NCI-H146 treated with DMSO at 0.1 percent for 48 hours (cell line): ENCODE measurements at regions not wholly inside any gene's neighbourhood (a gene's known extent, or its start where the extent isn't known, plus 50 kb on each side); places are given as distances from the start of the nearest gene placed in this dataset.
"Not testable (repeated sequence)": the region's sequence is repeated elsewhere in the genome, so short reads cannot be mapped to it uniquely, and the experiment has no call there.

ENCODE experiments used
- DNase-seq: peaks from one replicate; lab custom pipeline; 2025; ENCODE audit not compliant: unreplicated experiment; lab: John Stamatoyannopoulos, UW

DNA sequence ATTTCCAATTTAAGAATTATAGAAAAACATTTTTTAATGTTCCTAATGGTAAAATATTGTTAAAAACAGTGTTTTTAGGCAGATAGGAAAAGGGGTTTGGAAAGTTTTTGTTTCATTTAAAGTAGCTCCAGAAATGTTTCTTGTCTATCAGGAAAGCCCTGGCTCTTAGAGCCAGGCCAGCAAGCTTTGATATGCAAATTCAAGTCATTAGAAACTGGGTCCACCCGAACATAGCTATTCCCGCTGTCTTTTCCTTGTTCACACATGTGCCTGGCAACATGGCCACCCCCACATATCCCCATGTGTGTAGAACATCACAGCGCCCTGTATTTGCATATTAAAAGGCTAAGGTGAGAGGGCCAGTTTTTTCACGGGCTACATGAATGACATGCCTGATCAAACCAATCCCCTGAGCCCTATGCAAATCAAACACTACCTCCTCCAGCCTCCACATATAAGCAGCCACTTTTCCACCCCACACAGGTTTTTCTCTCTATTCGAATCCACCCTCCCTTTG, 925.3 kb upstream of the CDH10 start:
- no peak for DNase-seq

DNA sequence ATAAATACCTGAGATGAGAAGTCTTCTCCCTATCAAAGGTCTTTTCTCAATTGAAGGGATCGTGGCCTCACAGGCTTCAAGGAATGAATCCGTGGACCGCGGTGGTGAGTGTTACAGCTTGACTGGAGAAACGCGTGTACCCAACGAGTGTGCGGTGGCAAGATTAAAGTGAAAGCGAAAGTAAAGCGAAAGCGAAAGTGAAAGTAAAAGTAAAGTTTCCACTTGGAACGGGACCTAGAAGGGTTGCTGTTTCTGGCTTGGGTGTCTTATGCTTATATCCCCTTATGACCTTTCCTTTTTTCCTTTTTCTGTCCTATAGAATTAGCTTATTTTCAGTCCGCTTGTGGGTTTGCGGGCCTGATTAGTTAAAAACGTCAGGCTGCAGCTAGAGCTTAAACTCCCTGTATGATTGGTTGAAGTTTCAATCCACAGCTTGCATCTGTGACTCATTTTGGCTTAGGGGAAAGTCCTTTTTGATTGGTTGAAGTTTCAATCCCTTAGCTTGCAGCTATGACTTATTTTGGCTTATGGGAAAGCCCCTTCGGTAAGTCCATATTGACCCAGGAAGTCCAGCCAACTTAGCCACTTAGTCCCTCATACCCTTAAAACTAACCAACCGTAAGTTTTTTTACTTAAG, 924.3 kb upstream of the CDH10 start:
- DNase-seq = no peak

DNA sequence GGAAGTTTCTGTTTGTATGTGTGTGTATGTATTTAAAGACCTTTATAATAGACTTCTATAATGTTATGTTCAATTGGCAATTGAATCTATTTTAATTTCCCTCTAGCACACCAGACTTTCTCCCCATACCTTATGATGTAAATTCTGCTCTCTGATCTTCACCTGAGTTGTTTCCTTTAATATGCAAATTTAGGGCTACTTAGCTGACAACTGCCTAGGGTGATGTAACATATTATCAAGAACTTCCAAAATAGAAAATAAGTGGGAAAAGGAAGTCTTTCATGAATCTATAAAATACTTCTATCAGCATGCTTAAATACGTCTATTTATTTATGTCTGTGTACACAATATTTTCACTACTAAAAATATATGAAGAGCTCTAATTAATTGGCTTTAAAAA, 923.5 kb upstream of the CDH10 start:
- DNase-seq = no peak

DNA sequence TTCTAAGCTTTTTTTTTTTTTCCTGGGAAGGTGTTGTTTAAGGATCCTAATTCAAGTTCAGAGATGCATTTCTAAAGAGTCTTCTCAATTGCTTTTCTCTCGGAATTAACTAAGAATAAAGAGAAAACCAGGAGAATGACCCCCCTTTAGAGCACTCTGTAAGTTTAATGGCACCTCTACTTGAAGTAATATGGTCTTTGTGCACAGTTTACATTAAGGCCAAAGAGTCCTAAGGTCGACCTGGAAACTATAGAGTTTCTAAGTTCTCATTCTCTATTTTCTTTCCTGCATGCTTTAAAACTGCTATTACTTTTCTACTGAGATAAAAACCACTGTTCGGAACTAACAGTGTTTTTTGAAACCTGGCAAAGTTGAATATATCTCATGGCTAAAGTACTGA, 923.1 kb upstream of the CDH10 start:
- DNase-seq = no peak

DNA sequence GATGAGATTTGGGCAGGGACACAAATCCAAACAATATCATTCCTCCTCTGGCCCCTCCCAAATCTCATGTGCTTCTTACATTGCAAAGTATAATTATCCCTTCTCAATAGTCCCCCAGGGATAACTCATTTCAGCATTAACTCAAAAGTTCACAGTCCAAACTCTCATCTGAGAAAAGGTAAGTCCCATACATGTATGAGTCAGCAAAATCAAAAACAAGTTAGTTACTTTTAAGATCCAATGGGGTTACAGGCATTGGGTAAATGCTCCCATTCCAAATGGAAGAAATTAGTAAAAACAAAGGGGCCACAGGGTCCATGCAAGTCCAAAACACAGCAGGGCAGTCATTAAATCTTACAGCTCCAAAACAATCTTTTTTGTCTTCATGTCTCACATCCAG, 917.9 kb upstream of the CDH10 start:
- DNase-seq = no peak

DNA sequence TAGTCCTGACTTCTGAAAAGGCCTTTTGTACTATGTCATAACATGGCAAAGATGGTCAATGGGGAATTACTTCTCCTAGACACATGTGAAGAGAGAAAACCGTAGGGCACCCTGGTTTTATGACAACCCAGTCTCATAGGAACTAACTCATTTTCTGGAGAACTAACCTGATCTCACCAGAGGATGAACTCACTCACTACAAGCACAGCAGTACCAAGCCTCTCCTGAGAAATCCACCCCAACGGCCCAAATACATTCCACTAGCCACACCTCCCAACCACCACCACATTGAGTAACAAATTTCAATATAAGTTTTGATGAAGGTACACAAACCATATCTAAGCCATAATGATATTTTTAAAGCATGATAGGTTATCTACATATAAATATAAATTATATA, 909.3 kb upstream of the CDH10 start:
- DNase-seq = no peak

DNA sequence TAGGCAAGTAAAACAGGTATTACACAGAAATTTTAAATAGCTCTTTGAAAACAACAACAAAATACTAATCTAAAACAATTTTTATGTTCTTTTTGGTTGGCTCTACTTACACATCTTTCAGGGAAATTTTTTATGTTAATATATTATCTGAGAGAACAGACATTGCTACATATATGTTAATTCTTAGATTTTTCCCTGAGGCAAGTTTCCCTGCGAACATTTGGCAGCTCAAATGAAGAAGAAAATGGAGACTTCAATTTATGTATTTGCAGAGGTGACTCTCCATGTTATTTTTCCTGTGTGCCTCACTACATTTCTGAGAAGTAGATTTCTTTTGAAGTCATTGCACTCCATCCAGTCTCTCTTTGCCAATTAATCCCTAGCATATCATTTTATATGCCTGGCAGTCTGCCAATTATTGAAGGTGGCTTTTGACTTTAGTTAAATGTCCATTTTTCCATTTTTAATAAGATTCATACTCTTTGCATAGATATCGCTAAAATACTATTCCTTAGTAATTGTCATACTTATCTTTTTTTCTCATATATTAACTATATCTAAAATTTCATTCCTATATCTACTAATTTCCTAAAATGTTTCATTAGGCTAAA, 908.2 kb upstream of the CDH10 start:
- no peak for DNase-seq

DNA sequence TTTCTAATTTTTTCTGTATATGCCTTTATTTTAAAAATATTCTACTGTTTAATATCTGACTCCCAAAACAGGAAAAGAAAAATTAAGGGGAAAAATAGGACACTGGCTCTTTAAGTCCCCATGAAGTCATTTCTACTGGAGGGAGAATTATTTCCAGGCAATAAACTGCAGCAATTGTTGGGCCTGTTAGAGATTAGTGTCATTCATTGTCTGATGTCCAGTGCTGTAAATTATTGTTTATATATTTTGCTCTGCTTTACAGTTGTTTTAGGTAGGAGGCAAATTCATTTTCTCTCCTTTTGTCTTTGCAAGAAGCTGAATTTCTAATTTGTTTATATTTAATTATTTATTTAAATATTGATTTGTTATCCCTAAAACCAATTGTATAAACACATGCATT, 906.0 kb upstream of the CDH10 start:
- no peak for DNase-seq

DNA sequence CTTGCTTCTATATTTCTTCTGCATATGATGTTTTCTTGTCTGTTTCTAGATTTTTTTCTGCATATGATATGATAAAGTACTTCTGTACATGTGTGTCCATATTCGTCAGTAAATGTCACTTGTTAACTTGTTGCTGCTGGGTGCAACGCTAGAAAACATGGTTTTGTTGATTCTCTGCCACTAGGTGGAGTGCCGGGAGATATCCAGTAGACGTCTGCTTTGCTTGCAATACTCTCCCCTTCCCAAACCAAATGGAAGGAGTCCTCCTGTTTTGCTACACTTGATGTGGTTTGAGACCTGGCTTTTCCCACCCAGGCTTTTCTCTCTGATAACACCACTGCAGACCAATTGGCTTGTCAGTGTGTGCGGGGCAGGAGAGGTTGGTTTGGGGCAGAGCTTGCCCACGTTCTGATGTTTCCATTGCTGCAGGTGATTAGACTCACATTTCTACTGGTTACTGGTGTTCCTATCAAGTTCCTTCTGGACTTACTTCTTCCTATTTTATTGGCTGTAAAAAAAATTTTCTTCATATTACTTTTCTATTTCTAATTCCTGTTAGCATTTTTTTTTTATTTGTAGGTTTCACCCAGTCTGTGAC, 900.0 kb upstream of the CDH10 start:
- DNase-seq = no peak

DNA sequence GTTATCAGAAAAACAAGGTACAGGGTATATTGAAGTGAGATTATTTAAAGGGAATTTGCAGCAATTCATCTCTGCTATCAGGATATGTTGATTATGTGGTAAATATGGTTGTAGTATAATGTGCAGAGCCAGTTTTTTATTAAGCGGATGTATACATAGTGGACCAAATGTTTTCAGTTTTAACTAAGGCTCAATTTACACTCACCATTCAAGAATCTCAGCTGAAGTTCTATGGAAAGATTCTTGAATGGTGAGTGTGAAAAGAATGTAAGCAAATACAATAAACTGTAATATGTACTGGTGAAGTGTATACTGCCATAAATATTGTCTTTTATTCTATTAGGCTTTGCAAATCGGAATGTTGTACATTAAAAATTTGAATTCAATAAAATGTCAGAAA, 895.9 kb upstream of the CDH10 start:
- no peak for DNase-seq

DNA sequence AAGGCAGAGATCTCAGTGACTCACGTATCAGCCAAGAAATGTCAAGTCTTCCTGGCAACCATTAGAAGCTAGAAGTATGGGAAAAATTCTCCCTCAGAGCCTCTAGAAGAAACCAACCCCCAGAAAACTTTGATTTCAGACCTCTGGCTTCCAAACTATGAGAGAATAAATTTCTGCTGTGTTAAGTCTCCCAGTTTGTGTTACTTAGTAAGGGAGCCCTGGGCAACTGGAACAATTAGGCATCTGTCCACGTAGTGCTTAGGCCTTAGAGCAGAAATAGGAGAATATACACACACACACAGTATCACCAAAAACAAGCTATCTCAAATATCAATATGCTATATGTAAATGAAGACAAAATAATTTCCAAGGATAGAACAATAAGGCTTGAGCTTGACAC, 894.8 kb upstream of the CDH10 start:
- DNase-seq = no peak

DNA sequence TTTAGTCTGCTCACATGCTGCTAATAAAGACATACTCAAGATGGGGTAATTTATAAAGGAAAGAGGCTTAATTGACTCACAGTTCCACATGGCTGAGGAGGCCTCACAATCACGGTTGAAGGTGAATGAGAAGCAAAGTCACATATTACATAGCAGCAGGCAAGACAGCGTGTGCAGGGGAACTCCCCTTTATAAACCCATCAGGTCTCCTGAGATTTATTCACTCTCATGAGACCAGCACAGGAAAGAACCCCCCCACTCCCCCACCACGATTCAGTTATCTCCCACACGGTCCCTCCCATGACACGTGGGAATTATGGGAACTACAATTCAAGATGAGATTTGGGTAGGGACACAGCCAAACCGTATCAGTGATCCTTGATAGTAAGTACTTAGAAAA, 891.7 kb upstream of the CDH10 start:
- not testable (repeated sequence) for DNase-seq

DNA sequence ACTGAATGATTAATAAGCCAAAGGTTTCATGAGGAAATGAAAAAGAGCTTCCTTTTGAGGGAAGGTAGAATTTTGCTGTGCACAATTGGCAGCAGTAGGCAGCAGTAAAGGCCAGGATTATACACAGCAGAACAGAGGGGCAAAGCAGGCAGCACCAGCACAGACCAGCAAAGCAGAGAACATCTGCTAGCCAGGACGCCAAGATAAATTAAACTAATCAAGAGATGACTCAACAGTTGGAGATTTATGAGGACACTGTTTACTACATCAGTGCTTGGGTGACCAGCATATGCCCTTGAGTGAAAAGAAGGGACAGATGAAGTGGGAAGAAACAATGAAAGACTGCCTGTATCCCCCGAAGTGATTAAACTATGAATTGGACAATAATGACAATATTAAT, 871.4 kb upstream of the CDH10 start:
- DNase-seq = no peak

DNA sequence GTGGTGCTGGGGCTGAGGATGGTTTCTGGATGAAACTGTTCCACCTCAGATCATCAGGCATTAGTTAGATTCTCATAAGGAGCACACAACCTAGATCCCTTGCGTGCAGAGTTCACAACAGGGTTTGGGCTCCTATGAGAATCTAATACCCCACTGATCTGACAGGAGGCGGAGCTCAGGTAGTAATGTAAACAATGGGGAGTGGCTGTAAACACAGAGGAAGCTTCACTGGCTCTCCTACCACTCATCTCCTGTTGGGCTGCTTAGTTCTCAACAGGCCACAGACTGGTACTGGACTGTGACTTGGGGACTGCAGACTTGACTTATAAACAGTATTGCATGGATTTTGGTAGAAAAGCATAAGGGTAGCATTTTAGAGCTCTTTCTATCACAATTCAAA, 870.7 kb upstream of the CDH10 start:
- DNase-seq = no peak

DNA sequence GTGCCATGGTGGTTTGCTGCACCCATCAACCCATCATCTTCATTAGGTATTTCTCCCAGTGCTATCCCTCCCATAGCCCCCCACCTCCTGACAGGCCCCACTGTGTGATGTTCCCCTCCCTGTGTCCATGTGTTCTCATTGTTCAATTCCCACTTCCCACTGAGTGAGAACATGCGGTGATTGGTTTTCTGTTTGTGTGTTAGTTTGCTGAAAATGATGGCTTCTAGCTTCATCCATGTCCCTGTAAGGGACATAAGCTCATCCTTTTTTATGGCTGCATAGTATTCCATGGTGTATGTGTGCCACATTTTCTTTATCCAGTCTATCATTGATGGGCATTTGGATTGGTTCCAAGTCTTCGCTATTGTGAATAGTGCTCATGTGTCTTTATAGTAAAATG, 865.9 kb upstream of the CDH10 start:
- not testable (repeated sequence) for DNase-seq

DNA sequence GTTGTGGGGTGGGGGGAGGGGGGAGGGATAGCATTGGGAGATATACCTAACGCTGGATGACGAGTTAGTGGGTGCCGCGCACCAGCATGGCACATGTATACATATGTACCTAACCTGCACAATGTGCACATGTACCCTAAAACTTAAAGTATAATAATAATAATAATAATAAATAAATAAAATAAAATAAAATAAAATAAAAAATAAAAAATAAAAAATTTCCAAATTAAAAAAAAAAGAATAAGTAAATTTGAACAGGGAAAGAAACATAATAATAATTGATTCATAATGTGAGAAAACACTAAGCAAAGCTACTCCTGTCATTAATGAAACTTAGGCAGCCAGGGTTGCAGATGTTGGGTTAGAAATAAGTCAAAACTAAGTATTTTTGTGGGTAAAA, 863.2 kb upstream of the CDH10 start:
- DNase-seq = not testable (repeated sequence)

DNA sequence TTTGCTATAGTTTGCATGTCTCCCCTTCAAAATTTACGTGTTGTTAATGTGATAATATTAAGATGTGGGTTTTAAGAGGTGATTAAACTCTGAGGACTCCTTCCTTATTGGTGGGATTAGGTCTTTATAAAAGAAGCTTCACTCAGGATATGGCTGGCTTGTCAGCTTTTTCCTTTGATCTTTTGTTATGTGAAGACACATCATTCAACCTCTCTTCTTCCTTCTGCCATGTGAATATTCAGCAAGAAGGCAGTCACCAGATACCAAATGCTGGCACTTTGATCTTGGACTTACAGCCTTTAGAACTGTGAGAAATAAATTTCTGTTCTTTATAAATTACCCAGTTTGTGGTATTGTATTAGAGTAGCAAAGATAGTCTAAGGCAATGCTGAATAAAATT, 855.9 kb upstream of the CDH10 start:
- DNase-seq = no peak

DNA sequence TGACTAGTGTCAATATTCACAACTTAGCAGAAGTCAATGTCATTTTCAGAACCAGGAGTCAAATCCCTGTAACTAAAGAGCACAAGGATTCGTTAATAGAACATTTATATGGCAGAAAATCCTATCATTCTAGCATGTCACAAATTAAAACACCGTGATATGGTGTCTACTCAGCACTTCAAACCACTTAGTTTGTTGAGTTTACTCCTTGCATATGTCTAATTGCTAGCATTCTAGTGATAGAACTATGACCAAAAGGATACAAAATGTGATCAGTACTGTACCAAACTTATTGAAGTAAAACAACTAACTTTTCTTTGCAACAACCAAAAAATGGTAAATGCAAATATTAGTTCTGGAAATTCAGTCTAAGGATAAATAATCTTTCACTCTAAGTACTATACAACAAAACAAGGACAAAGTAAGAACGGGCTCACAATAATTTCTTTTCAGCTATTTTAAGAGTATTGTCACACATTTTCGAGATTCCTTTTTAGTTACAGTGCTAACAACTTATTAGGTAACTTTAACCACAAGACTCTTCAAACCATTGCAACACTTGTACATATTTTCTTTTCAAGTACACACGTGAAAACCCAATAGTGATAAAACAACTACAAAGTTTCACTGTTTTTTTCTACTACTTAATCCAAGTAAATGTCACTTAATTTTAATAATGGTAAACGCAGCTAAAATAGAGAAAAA, 845.2 kb upstream of the CDH10 start:
- no peak for DNase-seq

DNA sequence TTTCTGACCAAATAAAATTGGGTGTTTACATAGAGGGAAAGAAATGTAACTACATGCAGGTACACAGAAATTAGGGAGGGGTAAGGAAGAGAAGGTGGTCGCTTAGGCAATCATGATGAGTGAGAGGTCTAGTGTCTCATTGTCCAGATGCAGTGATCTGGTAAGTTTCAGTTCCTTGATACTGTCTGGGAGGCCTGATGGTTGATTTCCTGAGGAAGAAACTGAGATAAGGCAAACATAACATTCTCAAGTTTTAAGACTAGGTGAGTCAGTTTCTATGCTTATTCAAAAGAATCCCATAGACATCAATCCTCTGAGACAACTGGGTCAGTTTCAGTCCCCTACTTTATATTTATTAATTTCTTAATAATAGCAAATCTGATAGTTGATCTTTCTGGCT, 843.3 kb upstream of the CDH10 start:
- DNase-seq = no peak

DNA sequence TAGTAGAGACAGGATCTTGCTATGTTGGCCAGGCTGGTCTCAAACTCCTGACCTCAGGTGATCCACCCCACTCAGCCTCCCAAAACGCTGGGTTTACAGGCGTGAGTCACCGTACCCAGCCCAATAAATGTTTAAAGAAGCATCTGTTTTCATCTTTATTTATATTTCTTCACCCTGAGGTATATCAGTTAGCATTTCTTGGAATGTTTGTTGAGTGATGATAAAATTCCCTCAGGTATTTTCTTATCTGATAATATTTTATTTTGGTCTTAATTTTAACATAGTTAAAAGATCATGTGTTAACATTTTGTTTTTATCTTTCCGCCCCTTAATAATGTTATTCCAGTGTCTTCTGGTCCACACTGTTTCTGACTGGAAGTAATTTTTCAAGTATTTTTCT, 839.6 kb upstream of the CDH10 start:
- DNase-seq = no peak

DNA sequence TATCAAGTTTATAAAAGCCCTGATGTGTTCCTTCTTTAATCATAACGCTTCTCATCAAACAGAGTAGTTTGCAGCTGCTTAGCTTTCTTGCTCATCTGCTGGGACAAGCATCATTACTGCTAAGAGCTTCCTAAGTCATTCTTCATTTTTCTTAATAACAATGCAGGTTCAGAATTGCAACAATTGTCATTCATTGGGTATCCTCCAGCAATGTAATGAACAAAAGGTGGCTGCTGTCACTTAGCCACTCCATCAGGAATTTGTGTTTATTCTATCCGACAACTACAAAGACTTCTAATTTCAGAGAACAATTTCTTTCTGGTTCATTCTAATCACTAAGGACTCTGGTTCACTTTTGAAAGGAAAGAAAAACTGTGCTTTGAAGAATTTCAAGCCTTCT, 836.7 kb upstream of the CDH10 start:
- peak; percentile 4 for DNase-seq

DNA sequence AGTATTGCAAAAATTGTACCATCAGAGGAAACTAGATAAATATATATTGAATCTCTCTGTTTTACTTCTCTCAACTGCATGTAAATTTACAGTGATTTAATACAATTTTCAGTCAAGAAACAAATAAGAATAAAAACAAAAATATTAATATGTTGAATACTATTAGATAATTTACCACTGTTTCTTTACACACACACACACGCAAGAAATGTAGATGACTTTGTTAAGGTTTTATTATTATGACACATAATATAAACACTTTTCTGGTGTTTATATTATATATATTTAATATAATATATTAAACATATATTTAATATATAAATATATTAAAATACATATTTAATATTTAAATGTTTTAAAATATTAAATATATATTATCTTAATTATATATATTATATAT, 814.3 kb upstream of the CDH10 start:
- DNase-seq = no peak
